SJCRH30 (cell line): ENCODE measurements at regions not wholly inside any gene's neighbourhood (a gene's known extent, or its start where the extent isn't known, plus 50 kb on each side); places are given as distances from the start of the nearest gene placed in this dataset.

ENCODE experiments used
- DNase-seq, 2 experiments: peaks; one replicate each; pipeline ENCODE4 v3.0.0-alpha.2; 2015 to 2020
- H3K27ac ChIP-seq: fragments of 250-450 bp; sonication (Bioruptor Pico); 2 replicates; pipeline ENCODE4 v1.5.1; 2020; ENCODE audit warnings: mild to moderate bottlenecking, moderate library complexity
- H3K27me3 ChIP-seq: fragments of 250-450 bp; sonication (Bioruptor Pico); 2 replicates; pipeline ENCODE4 v1.5.1; 2020; ENCODE audit warnings: mild to moderate bottlenecking, moderate library complexity
- H3K36me3 ChIP-seq: fragments of 250-450 bp; sonication (Bioruptor Pico); 2 replicates; pipeline ENCODE4 v1.5.1; 2020; ENCODE audit warnings: mild to moderate bottlenecking, moderate library complexity
- H3K4me1 ChIP-seq: fragments of 250-450 bp; sonication (Bioruptor Pico); 2 replicates; pipeline ENCODE4 v1.5.1; 2020; ENCODE audit warnings: mild to moderate bottlenecking, moderate library complexity
- H3K4me3 ChIP-seq: fragments of 250-450 bp; sonication (Bioruptor Pico); 2 replicates; pipeline ENCODE4 v1.5.1; 2020; ENCODE audit warnings: mild to moderate bottlenecking, moderate library complexity
- H3K9me3 ChIP-seq: fragments of 250-450 bp; sonication (Bioruptor Pico); replicated peaks from 2 replicates; pipeline ENCODE4 v1.5.1; 2020; ENCODE audit warnings: mild to moderate bottlenecking, moderate library complexity

DNA sequence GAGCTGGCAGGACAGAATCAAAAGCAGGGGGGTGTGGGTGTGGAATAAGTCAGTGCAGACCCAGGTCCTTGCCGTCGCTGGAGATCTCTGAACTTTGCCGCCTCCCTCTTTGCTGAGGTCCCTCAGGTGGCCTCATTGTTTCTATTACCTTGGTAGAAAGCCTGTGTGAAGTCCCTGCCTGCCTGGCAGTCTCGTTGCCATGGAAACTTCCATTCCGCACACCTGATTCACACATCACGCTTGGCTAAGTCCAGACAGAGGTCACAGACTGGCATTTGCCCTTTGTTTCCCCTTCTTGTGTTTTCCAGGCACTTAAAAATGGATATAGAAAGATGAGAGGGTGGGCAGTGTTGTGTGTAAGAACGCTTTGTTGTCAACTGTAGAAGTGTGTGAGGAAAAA, 260.6 kb downstream of the PRL start:
- DNase-seq, result no peak
- Histone ChIP-seq H3K9me3 (0 out of 2 replicates have a peak, but pooled peaks cover 4% of the 10 kb centered on the region), H3K36me3 (no peaks in the 10 kb centered on the region), H3K27me3 (no peaks in the 10 kb centered on the region), H3K4me1 (no peaks in the 10 kb centered on the region), H3K27ac (no peak overlapping the region), H3K4me3 (no peak overlapping the region)

DNA sequence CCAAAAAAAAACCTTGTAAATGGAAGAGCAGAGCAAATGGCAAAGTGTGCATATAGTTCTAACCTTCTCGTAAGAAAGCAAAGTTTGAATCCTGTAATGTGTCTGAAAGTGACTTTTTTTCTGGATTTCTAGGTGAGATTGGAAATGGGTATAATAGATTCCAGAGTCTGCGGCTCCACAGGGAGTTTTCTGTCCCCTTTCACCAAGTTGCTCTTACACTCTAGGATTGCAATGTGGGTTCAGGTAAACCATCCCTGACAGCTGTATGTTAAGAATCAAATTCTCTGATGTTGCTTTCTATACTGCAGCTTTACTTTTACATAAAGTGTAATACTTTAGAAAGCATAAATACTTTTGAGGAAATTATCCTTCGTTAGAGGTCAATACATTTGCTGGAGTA, 260.1 kb downstream of the PRL start:
- DNase-seq, result no peak
- Histone ChIP-seq H3K9me3 (0 out of 2 replicates have a peak, but pooled peaks cover 4% of the 10 kb centered on the region), H3K36me3 (no peaks in the 10 kb centered on the region), H3K27ac (no peak overlapping the region), H3K4me3 (no peak overlapping the region), H3K4me1 (no peaks in the 10 kb centered on the region), H3K27me3 (no peaks in the 10 kb centered on the region)

DNA sequence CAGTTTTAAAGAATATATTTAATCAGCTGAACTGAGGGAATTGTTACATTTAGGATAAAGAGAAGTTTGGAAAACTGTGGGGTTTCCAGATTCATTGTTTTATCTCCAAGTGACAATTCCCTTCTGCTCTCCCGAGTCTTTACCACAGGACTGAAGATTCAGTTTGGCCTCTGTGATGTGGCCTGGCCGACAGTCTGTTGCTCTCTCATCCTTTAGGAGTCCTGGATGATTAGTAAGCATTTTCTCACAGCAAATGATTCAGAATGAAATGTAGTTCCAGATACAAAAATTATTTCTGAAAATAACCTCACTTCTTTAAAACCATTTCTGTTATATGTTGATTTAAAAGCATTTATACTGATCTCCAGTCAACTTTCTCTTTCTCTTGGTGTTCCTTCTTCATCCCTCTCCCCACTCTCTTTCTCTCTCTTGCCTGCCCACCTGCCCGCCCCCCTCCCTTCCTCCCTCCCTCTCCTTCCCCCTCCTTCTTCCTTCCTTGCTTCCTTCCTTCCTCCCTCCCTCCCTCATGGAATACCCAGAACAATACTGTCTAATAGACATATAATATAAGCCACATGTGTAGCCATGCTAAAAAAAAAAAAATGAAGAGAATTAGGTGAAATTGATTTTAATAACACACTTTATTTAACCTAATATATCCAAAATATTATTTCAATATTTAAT, 254.9 kb downstream of the PRL start:
- no peak overlapping the region for H3K4me3 ChIP-seq
- no peak overlapping the region for H3K27ac ChIP-seq
- no peaks in the 10 kb centered on the region for H3K4me1 ChIP-seq
- no peaks in the 10 kb centered on the region for H3K36me3 ChIP-seq
- 0 out of 2 replicates have a peak, but pooled peaks cover 4% of the 10 kb centered on the region for H3K9me3 ChIP-seq
- DNase-seq, result no peak
- no peaks in the 10 kb centered on the region for H3K27me3 ChIP-seq

DNA sequence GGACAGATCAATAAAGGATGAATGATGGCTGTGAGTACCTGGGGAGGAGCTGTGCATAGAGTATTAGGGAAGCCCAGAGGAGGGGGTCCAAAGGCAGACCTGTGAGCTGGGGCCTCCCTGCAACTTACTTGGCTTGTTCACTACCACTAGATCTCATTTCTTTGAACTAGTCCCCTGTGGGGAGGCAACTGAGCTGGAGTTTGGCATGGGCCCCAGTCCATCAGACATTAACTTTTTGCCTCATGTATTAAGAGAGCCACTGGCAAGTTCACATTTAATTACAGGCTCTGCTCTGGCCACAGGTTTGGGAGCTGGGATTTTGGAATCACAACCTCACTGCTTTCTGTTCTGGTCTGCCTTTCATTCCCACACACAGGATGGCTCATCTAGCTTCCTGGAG, 254.1 kb downstream of the PRL start:
- no peak for DNase-seq
- H3K4me1 ChIP-seq, result no peaks in the 10 kb centered on the region
- H3K27me3 ChIP-seq, result no peaks in the 10 kb centered on the region
- no peak overlapping the region for H3K4me3 ChIP-seq
- H3K36me3 ChIP-seq, result no peaks in the 10 kb centered on the region
- no peak overlapping the region for H3K27ac ChIP-seq
- H3K9me3 ChIP-seq, result 0 out of 2 replicates have a peak, but pooled peaks cover 4% of the 10 kb centered on the region

DNA sequence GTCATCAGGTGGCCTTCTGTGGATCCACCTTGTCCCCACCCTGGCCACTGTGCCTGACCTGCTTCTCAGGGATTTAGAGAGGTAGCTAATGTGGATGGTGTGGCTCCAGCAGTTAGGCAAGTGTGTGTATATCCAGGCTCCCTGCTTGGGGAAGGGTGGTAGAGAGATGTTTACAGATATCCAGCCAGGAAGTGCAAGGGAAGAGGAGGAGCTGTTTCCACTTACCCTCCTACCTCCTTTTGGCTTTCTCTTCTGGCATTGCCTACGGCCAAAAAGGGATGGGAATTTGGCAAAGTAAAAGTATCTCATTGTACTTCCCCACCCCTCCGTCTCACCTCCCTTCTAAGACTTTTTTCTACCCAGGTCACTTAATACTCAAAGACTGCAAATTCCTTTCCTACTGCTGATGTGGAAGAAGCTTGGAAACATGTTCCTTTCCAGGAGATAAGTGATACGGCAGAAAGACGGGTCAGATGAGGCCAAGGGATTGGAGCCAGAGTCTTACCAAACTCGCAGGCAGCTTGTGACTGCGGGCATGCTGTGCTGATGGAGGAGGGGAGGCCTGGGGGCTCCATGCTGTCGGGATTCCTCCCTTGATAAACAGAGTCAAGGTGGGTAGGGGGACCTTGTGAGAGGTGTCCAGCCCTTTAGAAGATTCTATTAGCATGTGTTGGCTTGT, 253.4 kb downstream of the PRL start:
- Histone ChIP-seq H3K4me3 (no peak overlapping the region), H3K36me3 (no peaks in the 10 kb centered on the region), H3K27ac (no peak overlapping the region), H3K9me3 (0 out of 2 replicates have a peak, but pooled peaks cover 4% of the 10 kb centered on the region), H3K27me3 (no peaks in the 10 kb centered on the region), H3K4me1 (no peaks in the 10 kb centered on the region)
- DNase-seq, result no peak

DNA sequence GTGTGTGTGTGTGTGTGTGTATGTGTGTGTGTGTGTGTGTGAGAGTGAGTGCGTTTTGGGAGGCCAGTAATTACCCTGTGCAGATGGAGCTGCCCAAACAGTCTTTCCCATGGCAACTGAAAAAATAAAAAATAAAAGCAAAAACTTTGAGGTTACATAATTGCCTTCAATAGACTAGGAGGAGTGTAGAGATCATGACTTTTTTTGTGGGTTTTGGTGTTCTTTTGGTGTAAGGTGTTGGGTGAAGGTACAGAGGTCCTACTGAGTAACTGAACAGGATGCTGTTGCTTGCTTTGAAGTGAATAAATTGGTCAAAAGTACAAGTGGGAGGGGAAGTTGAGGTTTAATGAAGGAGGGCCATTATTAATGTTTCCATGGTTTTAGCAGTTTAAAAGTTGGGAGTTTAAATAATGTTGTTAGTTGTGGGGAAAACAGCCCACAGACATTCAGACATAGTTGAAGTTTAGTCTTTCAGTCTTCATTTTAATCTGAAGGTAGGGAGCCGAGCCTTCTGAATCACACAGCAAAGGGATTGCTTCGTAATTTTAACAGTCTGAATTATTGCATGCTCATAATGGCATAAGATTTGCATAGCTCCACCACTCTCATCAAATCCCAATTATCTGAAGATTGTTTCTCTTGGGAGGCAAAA, 251.4 kb downstream of the PRL start:
- Histone ChIP-seq H3K36me3 (no peaks in the 10 kb centered on the region), H3K27ac (no peak overlapping the region), H3K27me3 (no peaks in the 10 kb centered on the region), H3K4me3 (no peak overlapping the region), H3K9me3 (0 out of 2 replicates have a peak, but pooled peaks cover 1% of the 10 kb centered on the region), H3K4me1 (no peaks in the 10 kb centered on the region)
- DNase-seq, result no peak

DNA sequence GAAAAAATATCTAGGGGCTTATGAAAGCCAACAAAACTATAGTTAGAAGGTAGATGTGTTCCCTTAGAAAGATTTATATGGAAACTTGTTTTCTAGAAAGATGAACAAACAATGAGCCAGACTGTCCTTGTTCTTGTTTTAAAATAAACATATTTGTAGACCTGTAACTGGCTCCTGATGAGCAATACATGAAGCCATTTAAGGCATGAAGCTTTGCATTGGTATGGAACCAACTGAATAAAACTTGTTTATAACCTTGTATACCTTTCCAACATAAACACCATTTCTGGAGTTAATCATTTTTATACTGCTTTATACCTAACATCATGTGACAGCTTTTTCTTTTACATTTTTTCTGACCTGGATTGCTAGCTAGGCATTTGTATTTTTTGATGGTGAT, 247.8 kb downstream of the PRL start:
- Histone ChIP-seq H3K9me3 (no peaks in the 10 kb centered on the region), H3K4me3 (no peak overlapping the region), H3K36me3 (no peaks in the 10 kb centered on the region), H3K27me3 (no peaks in the 10 kb centered on the region), H3K4me1 (no peaks in the 10 kb centered on the region), H3K27ac (no peak overlapping the region)
- no peak for DNase-seq

DNA sequence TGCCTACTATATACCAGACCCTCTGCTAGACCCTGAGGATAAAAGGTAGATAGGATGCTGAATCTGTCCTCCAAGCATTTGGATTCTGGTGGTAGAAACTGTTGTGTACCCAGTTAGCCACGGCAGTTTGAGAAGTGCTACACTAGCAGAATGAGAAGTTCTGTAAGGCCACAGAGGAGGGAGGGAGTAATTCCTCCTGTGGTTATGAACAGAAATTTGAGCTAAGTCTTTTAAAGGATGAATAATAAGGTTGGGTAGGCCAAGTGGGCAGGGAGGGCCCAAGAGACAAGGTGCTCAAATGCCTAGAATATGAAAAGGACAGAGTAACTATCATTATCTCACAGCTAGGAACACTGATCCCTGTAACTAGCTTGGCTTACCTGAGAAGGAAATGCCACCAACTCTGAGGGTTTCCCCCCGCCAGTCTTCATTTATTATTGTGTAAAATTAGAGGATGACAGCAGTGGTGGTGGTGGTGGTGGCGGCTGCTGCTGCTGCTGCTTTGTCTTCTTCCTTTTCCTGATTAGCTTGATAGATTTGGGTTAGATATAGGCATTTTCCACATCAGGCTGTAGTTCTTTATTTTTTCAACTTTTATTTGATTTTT, 243.3 kb downstream of the PRL start:
- Histone ChIP-seq H3K9me3 (no peaks in the 10 kb centered on the region; the same call in 1 of the 2 replicates), H3K36me3 (no peaks in the 10 kb centered on the region), H3K27me3 (no peaks in the 10 kb centered on the region), H3K27ac (no peak overlapping the region), H3K4me3 (no peak overlapping the region), H3K4me1 (no peaks in the 10 kb centered on the region)
- DNase-seq, result no peak

DNA sequence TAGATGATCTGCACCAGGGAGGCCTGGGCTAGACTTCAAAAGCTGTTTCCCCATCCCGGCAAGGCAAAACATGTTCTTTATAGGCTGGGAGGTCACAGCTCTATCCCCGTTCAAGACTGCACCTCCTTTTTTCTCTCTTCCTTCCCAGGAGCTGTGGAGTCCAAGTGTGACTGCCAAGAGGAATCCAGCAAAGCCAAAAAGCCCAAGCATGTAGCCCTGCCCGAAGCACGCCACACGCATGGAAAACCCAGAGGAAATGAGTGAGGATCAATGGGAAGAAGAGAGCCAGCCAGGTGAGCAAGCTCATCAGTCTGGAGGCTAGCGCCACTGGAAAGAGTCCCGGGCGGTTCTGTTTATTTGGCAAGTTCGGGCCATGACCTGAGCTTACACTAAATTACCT, 240.4 kb downstream of the PRL start:
- Histone ChIP-seq H3K9me3 (no peaks in the 10 kb centered on the region; the same call in 1 of the 2 replicates), H3K27me3 (no peaks in the 10 kb centered on the region), H3K4me1 (no peaks in the 10 kb centered on the region), H3K27ac (no peak overlapping the region), H3K36me3 (no peaks in the 10 kb centered on the region), H3K4me3 (no peak overlapping the region)
- DNase-seq, result no peak

DNA sequence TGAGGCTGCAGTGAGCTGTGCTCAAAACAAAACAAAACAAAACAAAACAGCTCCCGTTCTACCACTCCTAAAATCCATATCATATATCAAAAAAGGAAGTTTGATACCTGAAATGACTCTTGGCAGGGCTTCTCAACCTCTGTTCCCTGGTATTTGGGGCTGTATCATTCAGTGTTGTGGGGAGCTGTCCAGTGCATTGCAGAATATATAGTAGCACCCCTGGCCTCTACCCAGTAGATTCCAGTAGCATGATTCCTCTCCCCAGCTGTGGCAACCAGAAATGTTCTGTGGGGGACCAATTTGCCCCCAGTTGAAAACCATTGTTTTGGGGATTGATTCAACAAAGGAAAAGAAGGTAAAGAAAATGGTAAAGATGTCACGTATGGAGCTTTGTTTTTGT, 238.9 kb downstream of the PRL start:
- Histone ChIP-seq H3K4me3 (no peak overlapping the region), H3K27ac (no peak overlapping the region), H3K27me3 (no peaks in the 10 kb centered on the region), H3K36me3 (no peaks in the 10 kb centered on the region), H3K4me1 (no peaks in the 10 kb centered on the region), H3K9me3 (no peaks in the 10 kb centered on the region; the same call in 1 of the 2 replicates)
- DNase-seq, result no peak

DNA sequence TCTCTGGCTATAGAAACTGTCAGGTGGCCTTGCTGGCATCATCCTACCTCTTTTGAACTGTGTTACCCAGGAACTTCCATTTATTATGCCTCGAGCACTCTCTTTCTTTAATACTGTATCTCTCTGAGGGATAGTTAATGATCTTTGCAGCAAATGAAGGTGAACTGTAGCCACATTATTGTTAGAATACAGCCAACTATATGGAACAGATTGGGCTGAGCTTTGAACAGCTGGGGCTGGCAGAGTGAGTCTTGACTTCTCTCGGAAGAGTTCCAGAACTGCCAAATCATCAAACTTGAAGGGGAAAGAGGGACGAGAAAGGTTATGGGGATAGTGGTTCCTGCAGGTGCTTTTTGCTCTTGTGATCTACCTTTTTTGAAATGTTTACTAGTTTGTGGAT, 237.7 kb downstream of the PRL start:
- Histone ChIP-seq H3K4me3 (no peak overlapping the region), H3K27me3 (no peaks in the 10 kb centered on the region), H3K36me3 (no peaks in the 10 kb centered on the region), H3K9me3 (no peaks in the 10 kb centered on the region; the same call in 1 of the 2 replicates), H3K4me1 (no peaks in the 10 kb centered on the region), H3K27ac (no peak overlapping the region)
- no peak for DNase-seq

DNA sequence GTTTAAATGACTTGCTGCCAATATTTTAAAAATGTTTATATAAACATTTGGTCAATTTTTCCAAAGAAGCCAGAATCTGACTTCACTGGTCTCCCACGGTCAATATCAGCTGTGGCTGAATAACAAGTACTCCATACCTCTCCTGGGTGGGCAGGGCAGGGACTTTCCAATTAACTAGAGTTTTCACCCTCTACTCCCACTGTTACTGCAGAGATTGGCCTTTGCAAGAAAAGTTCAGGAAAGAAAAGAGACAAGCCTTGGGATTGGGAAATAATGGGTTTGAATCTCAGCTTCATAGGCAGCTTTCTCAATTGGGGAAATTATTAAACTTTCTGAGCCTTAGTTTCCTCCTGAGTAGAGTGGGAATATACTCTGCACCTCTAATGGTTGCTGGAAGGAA, 236.9 kb downstream of the PRL start:
- no peaks in the 10 kb centered on the region for H3K36me3 ChIP-seq
- no peaks in the 10 kb centered on the region for H3K4me1 ChIP-seq
- no peak for DNase-seq
- no peak overlapping the region for H3K27ac ChIP-seq
- no peaks in the 10 kb centered on the region for H3K9me3 ChIP-seq
- H3K4me3 ChIP-seq, result no peak overlapping the region
- no peaks in the 10 kb centered on the region for H3K27me3 ChIP-seq

DNA sequence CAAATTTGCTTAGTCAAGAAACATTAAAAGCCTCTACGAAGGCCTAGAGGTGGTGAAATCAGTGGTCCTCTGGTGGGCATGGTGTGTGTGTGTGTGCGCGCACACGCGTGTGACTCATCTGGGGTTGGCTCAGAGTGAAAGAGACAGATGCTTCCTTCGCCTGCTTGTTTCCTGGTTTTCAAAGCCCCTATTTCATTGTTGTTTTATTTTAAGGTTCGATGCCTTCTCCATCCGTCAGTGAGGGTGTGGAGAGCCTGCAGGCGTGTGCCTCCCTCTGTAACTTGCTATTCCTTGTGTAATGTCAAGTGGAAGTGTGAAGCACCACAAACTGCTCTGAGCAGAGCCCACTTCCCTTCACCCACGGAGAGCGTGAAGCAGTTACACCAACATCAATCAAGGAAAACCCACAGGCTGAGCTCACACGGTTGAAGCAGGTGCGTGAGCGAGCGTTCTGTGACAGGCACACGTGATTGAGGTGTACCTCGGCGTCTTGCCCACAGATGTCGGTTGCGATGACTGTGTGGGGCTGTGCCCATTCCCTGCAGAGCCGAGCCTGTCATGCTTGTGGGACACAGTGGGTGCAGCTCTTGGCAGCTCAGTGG, 233.9 kb downstream of the PRL start:
- Histone ChIP-seq H3K4me3 (no peak overlapping the region), H3K9me3 (no peaks in the 10 kb centered on the region), H3K27ac (no peak overlapping the region), H3K36me3 (no peaks in the 10 kb centered on the region), H3K4me1 (no peaks in the 10 kb centered on the region), H3K27me3 (no peaks in the 10 kb centered on the region)
- no peak for DNase-seq

DNA sequence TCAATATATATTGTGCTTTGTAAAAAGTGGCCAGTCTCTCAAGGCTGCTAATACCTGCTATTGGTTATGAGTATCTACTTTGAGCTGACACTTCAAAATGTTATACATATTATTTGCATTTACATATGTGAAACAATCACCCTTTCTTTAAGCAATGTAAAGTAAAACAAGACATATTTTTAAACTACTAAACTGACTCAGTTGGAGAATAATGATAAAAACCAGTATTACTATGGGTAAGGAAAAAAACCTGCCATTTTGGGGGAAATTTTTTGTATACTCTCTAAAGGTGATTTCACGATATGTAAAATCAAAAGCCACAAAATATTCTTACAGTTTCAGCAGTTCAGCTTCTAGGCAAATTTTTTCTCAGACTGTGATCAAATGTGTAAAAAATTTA, 232.3 kb downstream of the PRL start:
- Histone ChIP-seq H3K4me3 (no peak overlapping the region), H3K9me3 (no peaks in the 10 kb centered on the region), H3K36me3 (no peaks in the 10 kb centered on the region), H3K27ac (no peak overlapping the region), H3K27me3 (no peaks in the 10 kb centered on the region), H3K4me1 (no peaks in the 10 kb centered on the region)
- DNase-seq, result no peak

DNA sequence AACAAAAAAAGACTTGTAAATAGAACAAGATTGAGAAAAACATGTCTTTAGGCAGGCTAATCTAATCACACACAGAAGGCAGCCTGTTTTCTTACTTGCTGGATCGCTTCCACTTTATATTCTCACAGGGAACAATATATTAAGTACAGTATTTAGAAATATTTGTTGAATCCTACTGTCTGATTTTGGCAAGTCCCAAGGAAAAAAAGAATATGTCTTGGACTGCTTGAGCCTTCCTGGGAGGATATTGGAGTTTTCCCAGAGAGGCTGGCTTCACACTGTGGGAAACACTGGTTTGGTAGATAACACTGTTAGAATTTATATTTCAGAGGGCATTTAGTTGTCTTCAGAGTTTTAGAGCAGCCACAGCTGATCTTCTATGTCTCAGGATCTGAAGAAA, 229.7 kb downstream of the PRL start:
- H3K27me3 ChIP-seq, result no peaks in the 10 kb centered on the region

More for the DNA sequence above, 229.7 kb downstream of the PRL start:
- H3K4me3 ChIP-seq, result no peak overlapping the region
- peaks cover under 1% of the 10 kb centered on the region; the same call in 1 of the 2 replicates for H3K4me1 ChIP-seq
- H3K9me3 ChIP-seq, result no peaks in the 10 kb centered on the region
- H3K27ac ChIP-seq, result no peak overlapping the region
- DNase-seq, result no peak
- H3K36me3 ChIP-seq, result no peaks in the 10 kb centered on the region
